ENCODE measurements at regions not wholly inside any gene's neighbourhood (a gene's known extent, or its start where the extent isn't known, plus 50 kb on each side); places are given as distances from the start of the nearest gene placed in this dataset.

DNA sequence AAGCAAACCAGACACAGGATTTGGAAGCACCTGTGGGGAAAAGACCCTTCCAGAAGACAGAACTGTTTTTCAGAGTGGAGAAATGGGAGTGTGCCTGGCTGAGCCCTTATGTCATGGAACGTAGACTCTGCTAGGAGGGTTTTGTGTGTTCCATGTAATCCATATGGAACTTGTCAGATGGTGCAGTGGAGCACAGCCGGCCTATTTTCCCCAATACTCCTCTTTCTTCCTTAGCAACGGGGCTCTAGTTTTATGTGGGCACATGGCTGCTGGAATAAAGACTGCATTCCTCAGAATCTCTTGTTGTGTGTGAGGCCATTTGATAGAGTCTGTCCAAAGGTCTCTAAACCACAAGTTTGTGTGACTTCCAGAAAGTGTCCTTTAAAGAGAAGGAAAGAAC is 284.0 kb downstream of the DRD1 start:
- H2AK5ac ChIP-seq (ENCODE audit: low read depth, low read length) = no peak overlapping the region
- H2BK12ac ChIP-seq (ENCODE audit: low read length) = no peak overlapping the region
- no peak overlapping the region for H4K91ac ChIP-seq (ENCODE audit: low read depth, low read length, poor library complexity)
- H3K9ac ChIP-seq (ENCODE audit: low read depth, low read length, poor library complexity) = no peak overlapping the region
- no peak overlapping the region for H2BK5ac ChIP-seq (ENCODE audit: low read length)
- H2BK120ac ChIP-seq (ENCODE audit: low read depth, low read length) = no peak overlapping the region
- no peaks in the 10 kb centered on the region for H3K27me3 ChIP-seq (ENCODE audit: control insufficient read depth in 3 of 3, insufficient read depth in 3 of 3, low read depth in 1 of 3, low read length in 3 of 3)
- H3K27ac ChIP-seq (replicated peaks; ENCODE audit: low read length) = no peak overlapping the region
- no CpG with 5 or more reads among the region's 3 CpGs for WGBS, 2 donors (ENCODE audit: extremely low coverage in 2 of 2, insufficient read length in 2 of 2, insufficient replicate concordance in 1 of 2)
- H3K4me3 ChIP-seq (ENCODE audit: low read length in 2 of 2) = no peak overlapping the region
- H3K4me1 ChIP-seq (ENCODE audit: control insufficient read depth in 2 of 2, insufficient read depth in 1 of 2, low read depth in 1 of 2, low read length in 2 of 2) = peaks cover 0 to 3% of the 10 kb centered on the region in 2 donors
- no peaks in the 10 kb centered on the region for H3K79me1 ChIP-seq (ENCODE audit: low read depth, low read length)
- no peaks in the 10 kb centered on the region for H3K9me3 ChIP-seq (replicated peaks in 1 of 2; ENCODE audit: control insufficient read depth in 2 of 2, insufficient read depth in 1 of 2, low read depth in 1 of 2, low read length in 2 of 2)
- no peak overlapping the region for H3K14ac ChIP-seq (ENCODE audit: low read length)
- no peak overlapping the region for H3K23ac ChIP-seq (ENCODE audit: low read depth, low read length, poor library complexity)
- no peak overlapping the region for H3K18ac ChIP-seq (ENCODE audit: low read length)
- no peak overlapping the region for H2BK15ac ChIP-seq (ENCODE audit: low read length)
- no peaks in the 10 kb centered on the region for H3K36me3 ChIP-seq (replicated peaks in 1 of 2; ENCODE audit: control insufficient read depth in 2 of 2, insufficient read depth in 2 of 2, low read length in 2 of 2)
- DNase-seq (ENCODE audit: low spot score) = no peak
- H3K4ac ChIP-seq (ENCODE audit: low read length) = no peak overlapping the region
- no peak overlapping the region for H3K4me2 ChIP-seq (ENCODE audit: insufficient read depth, low read length, poor library complexity, severe bottlenecking)
- no peak overlapping the region for H4K8ac ChIP-seq (ENCODE audit: low read depth, low read length)
- no peak overlapping the region for H2AFZ ChIP-seq (ENCODE audit: low read length)

DNA sequence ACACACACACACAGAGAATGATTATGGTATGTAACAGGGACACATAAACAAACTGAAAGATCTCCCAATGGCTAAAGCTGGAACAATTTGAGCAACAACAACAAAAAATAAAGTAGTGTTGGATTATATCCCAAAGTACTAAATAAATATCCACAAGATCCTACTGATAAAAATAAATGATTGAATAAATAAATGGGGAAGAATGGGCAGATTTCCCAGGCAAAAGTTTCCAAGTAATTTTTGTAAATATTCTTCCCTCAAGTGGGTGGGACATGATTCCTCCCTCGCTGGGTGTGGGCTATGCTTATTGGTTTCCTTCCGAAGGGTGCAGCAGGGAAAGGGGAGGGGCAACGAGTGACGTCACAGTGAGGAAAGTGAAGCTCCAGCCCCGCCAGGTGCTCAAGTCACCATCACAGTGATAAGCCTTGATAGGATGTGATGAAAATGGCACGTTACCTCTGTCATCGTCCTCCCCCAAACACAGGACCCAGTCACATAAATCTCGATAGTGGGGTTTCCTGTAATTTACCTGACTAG is 295.3 kb downstream of the DRD1 start:
- H3K18ac ChIP-seq (ENCODE audit: low read length) = no peak overlapping the region
- H4K91ac ChIP-seq (ENCODE audit: low read depth, low read length, poor library complexity) = no peak overlapping the region
- H2AFZ ChIP-seq (ENCODE audit: low read length) = no peak overlapping the region
- no peak overlapping the region for H3K4me2 ChIP-seq (ENCODE audit: insufficient read depth, low read length, poor library complexity, severe bottlenecking)
- H4K8ac ChIP-seq (ENCODE audit: low read depth, low read length) = no peak overlapping the region
- H3K79me1 ChIP-seq (ENCODE audit: low read depth, low read length) = no peaks in the 10 kb centered on the region
- H3K27ac ChIP-seq (replicated peaks; ENCODE audit: low read length) = no peak overlapping the region
- no peak overlapping the region for H3K9ac ChIP-seq (ENCODE audit: low read depth, low read length, poor library complexity)
- no peak overlapping the region for H2BK120ac ChIP-seq (ENCODE audit: low read depth, low read length)
- no peak overlapping the region for H3K23ac ChIP-seq (ENCODE audit: low read depth, low read length, poor library complexity)
- peaks cover 0 to 2% of the 10 kb centered on the region in 2 donors for H3K9me3 ChIP-seq (replicated peaks in 1 of 2; ENCODE audit: control insufficient read depth in 2 of 2, insufficient read depth in 1 of 2, low read depth in 1 of 2, low read length in 2 of 2)
- H2AK5ac ChIP-seq (ENCODE audit: low read depth, low read length) = no peak overlapping the region
- no peak for DNase-seq (ENCODE audit: low spot score)
- WGBS, 2 donors (ENCODE audit: extremely low coverage in 2 of 2, insufficient read length in 2 of 2, insufficient replicate concordance in 1 of 2) = no CpG with 5 or more reads among the region's 8 CpGs
- no peak overlapping the region for H3K4ac ChIP-seq (ENCODE audit: low read length)
- H2BK12ac ChIP-seq (ENCODE audit: low read length) = no peak overlapping the region
- no peak overlapping the region for H2BK5ac ChIP-seq (ENCODE audit: low read length)
- no peak overlapping the region for H3K14ac ChIP-seq (ENCODE audit: low read length)
- H3K27me3 ChIP-seq (ENCODE audit: control insufficient read depth in 3 of 3, insufficient read depth in 3 of 3, low read depth in 1 of 3, low read length in 3 of 3) = no peaks in the 10 kb centered on the region
- H3K36me3 ChIP-seq (replicated peaks in 1 of 2; ENCODE audit: control insufficient read depth in 2 of 2, insufficient read depth in 2 of 2, low read length in 2 of 2) = no peaks in the 10 kb centered on the region
- H3K4me1 ChIP-seq (ENCODE audit: control insufficient read depth in 2 of 2, insufficient read depth in 1 of 2, low read depth in 1 of 2, low read length in 2 of 2) = no peaks in the 10 kb centered on the region
- no peak overlapping the region for H3K4me3 ChIP-seq (ENCODE audit: low read length in 2 of 2)
- H2BK15ac ChIP-seq (ENCODE audit: low read length) = no peak overlapping the region

GRCh38 chr5:175146733-175147132 is 297.2 kb downstream of the DRD1 start:
- no peak overlapping the region for H3K18ac ChIP-seq (ENCODE audit: low read length)
- WGBS, 2 donors (ENCODE audit: extremely low coverage in 2 of 2, insufficient read length in 2 of 2, insufficient replicate concordance in 1 of 2) = no CpG with 5 or more reads among the region's 5 CpGs
- no peak overlapping the region for H4K8ac ChIP-seq (ENCODE audit: low read depth, low read length)
- no peak overlapping the region for H2BK15ac ChIP-seq (ENCODE audit: low read length)
- no peaks in the 10 kb centered on the region for H3K4me1 ChIP-seq (ENCODE audit: control insufficient read depth in 2 of 2, insufficient read depth in 1 of 2, low read depth in 1 of 2, low read length in 2 of 2)
- no peak for DNase-seq (ENCODE audit: low spot score)
- H3K9me3 ChIP-seq (replicated peaks in 1 of 2; ENCODE audit: control insufficient read depth in 2 of 2, insufficient read depth in 1 of 2, low read depth in 1 of 2, low read length in 2 of 2) = peaks cover 0 to 2% of the 10 kb centered on the region in 2 donors
- H3K27ac ChIP-seq (replicated peaks; ENCODE audit: low read length) = no peak overlapping the region
- H2AFZ ChIP-seq (ENCODE audit: low read length) = no peak overlapping the region
- no peak overlapping the region for H3K4me3 ChIP-seq (ENCODE audit: low read length in 2 of 2)
- H3K4ac ChIP-seq (ENCODE audit: low read length) = no peak overlapping the region
- no peak overlapping the region for H2BK12ac ChIP-seq (ENCODE audit: low read length)
- H3K36me3 ChIP-seq (replicated peaks in 1 of 2; ENCODE audit: control insufficient read depth in 2 of 2, insufficient read depth in 2 of 2, low read length in 2 of 2) = no peaks in the 10 kb centered on the region
- no peak overlapping the region for H3K9ac ChIP-seq (ENCODE audit: low read depth, low read length, poor library complexity)
- no peak overlapping the region for H2AK5ac ChIP-seq (ENCODE audit: low read depth, low read length)
- no peak overlapping the region for H4K91ac ChIP-seq (ENCODE audit: low read depth, low read length, poor library complexity)
- H3K4me2 ChIP-seq (ENCODE audit: insufficient read depth, low read length, poor library complexity, severe bottlenecking) = no peak overlapping the region
- H3K27me3 ChIP-seq (ENCODE audit: control insufficient read depth in 3 of 3, insufficient read depth in 3 of 3, low read depth in 1 of 3, low read length in 3 of 3) = no peaks in the 10 kb centered on the region
- H3K23ac ChIP-seq (ENCODE audit: low read depth, low read length, poor library complexity) = no peak overlapping the region
- no peaks in the 10 kb centered on the region for H3K79me1 ChIP-seq (ENCODE audit: low read depth, low read length)
- no peak overlapping the region for H3K14ac ChIP-seq (ENCODE audit: low read length)
- H2BK120ac ChIP-seq (ENCODE audit: low read depth, low read length) = no peak overlapping the region
- no peak overlapping the region for H2BK5ac ChIP-seq (ENCODE audit: low read length)

DNA sequence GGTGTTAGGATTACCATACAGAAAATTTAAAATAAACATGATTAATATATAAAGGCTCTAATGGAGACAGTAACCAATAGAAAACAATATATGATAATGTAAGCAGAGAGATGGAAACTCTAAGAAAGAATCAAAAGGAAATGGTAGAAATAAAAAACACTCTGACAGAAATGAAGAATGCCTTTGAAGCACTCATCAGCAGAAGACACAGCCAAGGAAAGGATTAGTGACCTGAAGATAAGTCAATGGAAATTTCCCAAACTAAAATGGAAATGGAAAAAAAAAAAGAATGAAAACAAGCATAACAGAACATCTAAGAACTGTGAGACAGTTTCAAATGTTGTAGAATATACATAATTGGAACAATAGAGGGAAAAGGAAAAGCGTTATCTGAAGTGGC is 302.6 kb downstream of the DRD1 start:
- Histone ChIP-seq H2BK12ac (ENCODE audit: low read length) (no peak overlapping the region), H2AK5ac (ENCODE audit: low read depth, low read length) (no peak overlapping the region), H2BK5ac (ENCODE audit: low read length) (no peak overlapping the region), H2BK15ac (ENCODE audit: low read length) (no peak overlapping the region), H3K4me1 (ENCODE audit: control insufficient read depth in 2 of 2, insufficient read depth in 1 of 2, low read depth in 1 of 2, low read length in 2 of 2) (no peaks in the 10 kb centered on the region), H2BK120ac (ENCODE audit: low read depth, low read length) (no peak overlapping the region), H3K23ac (ENCODE audit: low read depth, low read length, poor library complexity) (no peak overlapping the region), H3K4me3 (ENCODE audit: low read length in 2 of 2) (no peak overlapping the region), H3K9ac (ENCODE audit: low read depth, low read length, poor library complexity) (no peak overlapping the region), H2AFZ (ENCODE audit: low read length) (no peak overlapping the region), H3K4ac (ENCODE audit: low read length) (no peak overlapping the region), H3K18ac (ENCODE audit: low read length) (no peak overlapping the region), H3K27ac (replicated peaks; ENCODE audit: low read length) (no peak overlapping the region), H4K91ac (ENCODE audit: low read depth, low read length, poor library complexity) (no peak overlapping the region), H3K9me3 (replicated peaks in 1 of 2; ENCODE audit: control insufficient read depth in 2 of 2, insufficient read depth in 1 of 2, low read depth in 1 of 2, low read length in 2 of 2) (no peaks in the 10 kb centered on the region), H3K4me2 (ENCODE audit: insufficient read depth, low read length, poor library complexity, severe bottlenecking) (no peak overlapping the region), H3K79me1 (ENCODE audit: low read depth, low read length) (no peaks in the 10 kb centered on the region), H3K27me3 (ENCODE audit: control insufficient read depth in 3 of 3, insufficient read depth in 3 of 3, low read depth in 1 of 3, low read length in 3 of 3) (no peaks in the 10 kb centered on the region), H3K36me3 (replicated peaks in 1 of 2; ENCODE audit: control insufficient read depth in 2 of 2, insufficient read depth in 2 of 2, low read length in 2 of 2) (no peaks in the 10 kb centered on the region), H4K8ac (ENCODE audit: low read depth, low read length) (no peak overlapping the region), H3K14ac (ENCODE audit: low read length) (no peak overlapping the region)
- DNase-seq (ENCODE audit: low spot score) = no peak
- no CpG with 5 or more reads among the region's 1 CpG for WGBS, 2 donors (ENCODE audit: extremely low coverage in 2 of 2, insufficient read length in 2 of 2, insufficient replicate concordance in 1 of 2)

All from neuronal stem cell (in vitro differentiated cells).